HUES64 (cell line): ENCODE measurements at regions not wholly inside any gene's neighbourhood (a gene's known extent, or its start where the extent isn't known, plus 50 kb on each side); places are given as distances from the start of the nearest gene placed in this dataset.

ENCODE experiments used
- H3K27ac ChIP-seq: 2 replicates; pipeline ENCODE4 v1.7.0; 2013; ENCODE audit warnings: low read depth, low read length, inconsistent platforms
- H3K27me3 ChIP-seq: 2 replicates; pipeline ENCODE4 v1.6.1; 2013; ENCODE audit warnings: mild to moderate bottlenecking, low read length; ENCODE audit not compliant: insufficient read depth
- H3K36me3 ChIP-seq: 2 replicates; pipeline ENCODE4 v1.6.1; 2013; ENCODE audit warnings: mild to moderate bottlenecking, low read length; ENCODE audit not compliant: insufficient read depth
- H3K4me1 ChIP-seq: 2 replicates; pipeline ENCODE4 v1.6.1; 2013; ENCODE audit warnings: mild to moderate bottlenecking, low read length, moderate library complexity; ENCODE audit not compliant: insufficient read depth
- H3K4me3 ChIP-seq: 2 replicates; pipeline ENCODE4 v1.5.1; 2013; ENCODE audit warnings: mild to moderate bottlenecking, low read length, moderate library complexity
- H3K9ac ChIP-seq: 2 replicates; pipeline ENCODE4 v1.6.1; 2013; ENCODE audit warnings: mild to moderate bottlenecking, low read depth, low read length
- H3K9me3 ChIP-seq: 2 replicates; pipeline ENCODE4 v1.6.1; 2013; ENCODE audit warnings: low read depth, low read length; ENCODE audit not compliant: insufficient read depth
- WGBS: fragments of 150-250, 120-280 bp; methylation state at CpG from one replicate; pipeline ENCODE4 v1.1.7; 2013; ENCODE audit warnings: missing lambda C conversion rate; 5-methylcytosine and 5-hydroxymethylcytosine counted together

GRCh38 chr20:58010666-58011065, 217.8 kb downstream of the ANKRD60 start:
- H3K27ac ChIP-seq = no peak overlapping the region
- no peak overlapping the region for H3K4me3 ChIP-seq
- no peaks in the 10 kb centered on the region for H3K9me3 ChIP-seq
- WGBS = 91% methylated on average over 13 of the region's 13 CpGs
- no peaks in the 10 kb centered on the region; the same call in 1 of the 2 replicates for H3K27me3 ChIP-seq
- no peaks in the 10 kb centered on the region for H3K36me3 ChIP-seq
- no peak overlapping the region for H3K9ac ChIP-seq
- H3K4me1 ChIP-seq = no peaks in the 10 kb centered on the region

- Histone ChIP-seq H3K27me3 (no peaks in the 10 kb centered on the region; the same call in 1 of the 2 replicates), H3K27ac (no peak overlapping the region)
These were observed 218.3 kb downstream of the ANKRD60 start for GRCh38 chr20:58010186-58010585.

GRCh38 chr20:58008866-58009265, 219.6 kb downstream of the ANKRD60 start:
- WGBS = 99% methylated on average over 4 of the region's 4 CpGs
- H3K9me3 ChIP-seq = no peaks in the 10 kb centered on the region
- no peak overlapping the region for H3K9ac ChIP-seq
- H3K4me3 ChIP-seq = no peak overlapping the region
- H3K4me1 ChIP-seq = no peaks in the 10 kb centered on the region
- H3K27me3 ChIP-seq = no peaks in the 10 kb centered on the region; the same call in 1 of the 2 replicates
- H3K27ac ChIP-seq = no peak overlapping the region
- no peaks in the 10 kb centered on the region for H3K36me3 ChIP-seq

More at GRCh38 chr20:58010186-58010585, 218.3 kb downstream of the ANKRD60 start:
- Histone ChIP-seq H3K9ac (no peak overlapping the region), H3K4me1 (no peaks in the 10 kb centered on the region), H3K9me3 (no peaks in the 10 kb centered on the region), H3K36me3 (no peaks in the 10 kb centered on the region), H3K4me3 (no peak overlapping the region)
- WGBS = 93% methylated on average over 7 of the region's 7 CpGs

- Histone ChIP-seq H3K36me3 (no peaks in the 10 kb centered on the region), H3K9ac (no peak overlapping the region), H3K4me1 (no peaks in the 10 kb centered on the region), H3K9me3 (no peaks in the 10 kb centered on the region), H3K4me3 (no peak overlapping the region), H3K27ac (no peak overlapping the region), H3K27me3 (no peaks in the 10 kb centered on the region; the same call in 1 of the 2 replicates)
- 93% methylated on average over 13 of the region's 13 CpGs for WGBS
These were observed 220.0 kb downstream of the ANKRD60 start for GRCh38 chr20:58008413-58008812.

GRCh38 chr20:58007947-58008346, 220.5 kb downstream of the ANKRD60 start:
- 93% methylated on average over 2 of the region's 2 CpGs for WGBS
- Histone ChIP-seq H3K36me3 (no peaks in the 10 kb centered on the region), H3K9me3 (no peaks in the 10 kb centered on the region), H3K9ac (no peak overlapping the region), H3K27me3 (no peaks in the 10 kb centered on the region; the same call in 1 of the 2 replicates), H3K27ac (no peak overlapping the region), H3K4me3 (no peak overlapping the region), H3K4me1 (no peaks in the 10 kb centered on the region)

- Histone ChIP-seq H3K4me1 (no peaks in the 10 kb centered on the region), H3K9me3 (no peaks in the 10 kb centered on the region), H3K36me3 (no peaks in the 10 kb centered on the region), H3K27ac (no peak overlapping the region), H3K27me3 (no peaks in the 10 kb centered on the region; the same call in 1 of the 2 replicates), H3K9ac (no peak overlapping the region), H3K4me3 (no peak overlapping the region)
- 89% methylated on average over 10 of the region's 11 CpGs for WGBS
These were observed 221.8 kb downstream of the ANKRD60 start for GRCh38 chr20:58006346-58007316.

- no peak overlapping the region for H3K9ac ChIP-seq
- H3K27ac ChIP-seq = no peak overlapping the region
- no peaks in the 10 kb centered on the region for H3K4me1 ChIP-seq
- 93% methylated on average over 8 of the region's 8 CpGs for WGBS
- no peaks in the 10 kb centered on the region; the same call in 1 of the 2 replicates for H3K27me3 ChIP-seq
- H3K4me3 ChIP-seq = no peak overlapping the region
- no peaks in the 10 kb centered on the region for H3K9me3 ChIP-seq
- H3K36me3 ChIP-seq = no peaks in the 10 kb centered on the region
These were observed 222.7 kb downstream of the ANKRD60 start for GRCh38 chr20:58005581-58006345.

- WGBS = 88% methylated on average over 4 of the region's 4 CpGs
- Histone ChIP-seq H3K27ac (no peak overlapping the region), H3K36me3 (no peaks in the 10 kb centered on the region), H3K4me1 (0 out of 2 replicates have a peak, but pooled peaks cover under 1% of the 10 kb centered on the region), H3K4me3 (no peak overlapping the region), H3K27me3 (no peaks in the 10 kb centered on the region; the same call in 1 of the 2 replicates), H3K9ac (no peak overlapping the region), H3K9me3 (no peaks in the 10 kb centered on the region)
These were observed 223.6 kb downstream of the ANKRD60 start for GRCh38 chr20:58004900-58005299.

GRCh38 chr20:58004146-58004545, 224.3 kb downstream of the ANKRD60 start:
- Histone ChIP-seq H3K4me1 (peaks cover 8% of the 10 kb centered on the region; the same call in 1 of the 2 replicates), H3K9me3 (no peaks in the 10 kb centered on the region), H3K36me3 (no peaks in the 10 kb centered on the region), H3K27me3 (no peaks in the 10 kb centered on the region; the same call in 1 of the 2 replicates), H3K27ac (no peak overlapping the region), H3K9ac (no peak overlapping the region), H3K4me3 (no peak overlapping the region)
- WGBS = 94% methylated on average over 7 of the region's 7 CpGs

- Histone ChIP-seq H3K27ac (no peak overlapping the region), H3K9ac (no peak overlapping the region), H3K27me3 (peaks cover 3% of the 10 kb centered on the region; the same call in 1 of the 2 replicates), H3K4me3 (no peak overlapping the region), H3K9me3 (no peaks in the 10 kb centered on the region), H3K4me1 (peaks cover 12% of the 10 kb centered on the region; the same call in 1 of the 2 replicates), H3K36me3 (no peaks in the 10 kb centered on the region)
- 91% methylated on average over 6 of the region's 6 CpGs for WGBS
These were observed 224.9 kb downstream of the ANKRD60 start for GRCh38 chr20:58003525-58003924.

- Histone ChIP-seq H3K9ac (no peak overlapping the region), H3K27ac (no peak overlapping the region), H3K4me1 (peaks cover 12% of the 10 kb centered on the region; the same call in 1 of the 2 replicates), H3K9me3 (no peaks in the 10 kb centered on the region), H3K27me3 (peaks cover 3% of the 10 kb centered on the region; the same call in 1 of the 2 replicates), H3K36me3 (no peaks in the 10 kb centered on the region), H3K4me3 (no peak overlapping the region)
- 97% methylated on average over 6 of the region's 6 CpGs for WGBS
These were observed 225.6 kb downstream of the ANKRD60 start for GRCh38 chr20:58002901-58003300.
